K562 (cell line): ENCODE measurements at regions not wholly inside any gene's neighbourhood (a gene's known extent, or its start where the extent isn't known, plus 50 kb on each side); places are given as distances from the start of the nearest gene placed in this dataset.

Source experiments
- ATF7 ChIP-seq: fragments of 450-650 bp; IDR thresholded peaks from 2 replicates; pipeline ENCODE4 v1.7.1; 2014; ENCODE audit warnings: mild to moderate bottlenecking, moderate library complexity
- CHD2 ChIP-seq: IDR thresholded peaks from 2 replicates; pipeline ENCODE4 v1.6.1; 2011; ENCODE audit warnings: low read depth, low read length
- ETS2 ChIP-seq: IDR thresholded peaks from 2 replicates; pipeline ENCODE4 v1.6.1; 2016; ENCODE audit warnings: borderline replicate concordance, missing genetic modification characterization, mild to moderate bottlenecking, moderate library complexity, missing compliant biosample characterization; ENCODE audit not compliant: poor library complexity, severe bottlenecking
- ILF3 ChIP-seq: fragments of 450-650 bp; IDR thresholded peaks from 2 replicates; pipeline ENCODE4 v1.6.1; 2018; ENCODE audit warnings: antibody characterized with exemption, mild to moderate bottlenecking, moderate library complexity, borderline replicate concordance
- JUN ChIP-seq, 2 experiments: sonication (generic) in 1 of 2; formaldehyde crosslinking in 1 of 2; IDR thresholded peaks; 2 replicates each; pipeline versions ENCODE4 v1.6.1 to v1.8.0; 2012 to 2022; ENCODE audit warnings: borderline replicate concordance in 2 of 2, mild to moderate bottlenecking in 2 of 2, improper control_type of control experiment in 1 of 2, low read depth in 1 of 2, low read length in 1 of 2, missing genetic modification reagents in 1 of 2
- MTA2 ChIP-seq: fragments of 450-650 bp; IDR thresholded peaks from 2 replicates; pipeline ENCODE4 v1.6.1; 2016; ENCODE audit warnings: low read depth
- MTA3 ChIP-seq: fragments of 450-650 bp; formaldehyde crosslinking; IDR thresholded peaks from 2 replicates; pipeline ENCODE4 v1.6.1; 2017; ENCODE audit warnings: mild to moderate bottlenecking, borderline replicate concordance
- POLR2A ChIP-seq: fragments of 450-650 bp; conservative IDR thresholded peaks from 2 replicates; pipeline ENCODE4 v1.6.1; 2016
- POLR2G ChIP-seq: fragments of 200-400 bp; formaldehyde crosslinking; IDR thresholded peaks from 2 replicates; pipeline ENCODE4 v1.6.1; 2017; ENCODE audit warnings: low read depth, mild to moderate bottlenecking, antibody characterized with exemption, low read length, moderate library complexity
- SAFB ChIP-seq: fragments of 200-400 bp; formaldehyde crosslinking; IDR thresholded peaks from 2 replicates; pipeline ENCODE4 v1.6.1; 2017; ENCODE audit warnings: low read depth, low read length, borderline replicate concordance
- TFAM ChIP-seq: fragments of 250-450 bp; sonication (Bioruptor Pico); conservative IDR thresholded peaks from 2 replicates; pipeline ENCODE4 v1.5.0; 2021; ENCODE audit warnings: mild to moderate bottlenecking, moderate library complexity
- ZEB2 ChIP-seq: fragments of 450-650 bp; IDR thresholded peaks from 2 replicates; pipeline ENCODE4 v1.6.1; 2016
- ZNF23 ChIP-seq: fragments of 250-450 bp; sonication (Bioruptor Pico); IDR thresholded peaks from 2 replicates; pipeline ENCODE4 v1.4.0; 2020; ENCODE audit warnings: mild to moderate bottlenecking
- ZNF324 ChIP-seq: fragments of 250-450 bp; sonication (Bioruptor Pico); IDR thresholded peaks from 2 replicates; pipeline ENCODE4 v1.4.0; 2020; ENCODE audit warnings: mild to moderate bottlenecking
- ZNF384 ChIP-seq: IDR thresholded peaks from 2 replicates; pipeline ENCODE4 v1.6.1; 2012; ENCODE audit warnings: low read depth, low read length, improper control_type of control experiment
- TF ChIP-seq, protein P1 (sequence below): fragments of 450-650 bp; formaldehyde crosslinking; IDR thresholded peaks from 2 replicates; pipeline ENCODE4 v1.4.0; 2020; ENCODE audit warnings: mild to moderate bottlenecking
- TF ChIP-seq, protein P2 (sequence below): fragments of 200-800 bp; sonication (Bioruptor generic); IDR thresholded peaks from 2 replicates; pipeline ENCODE4 v1.6.1; 2017; ENCODE audit warnings: missing genetic modification characterization, missing compliant biosample characterization
- TF ChIP-seq, protein P3 (sequence below), 2 experiments: IDR thresholded peaks in 1 of 2; conservative IDR thresholded peaks in 1 of 2; 2 replicates each; pipeline ENCODE4 v1.6.1; 2016; ENCODE audit warnings: low read depth in 2 of 2, mild to moderate bottlenecking in 1 of 2, missing compliant biosample characterization in 1 of 2, missing genetic modification characterization in 1 of 2, moderate library complexity in 1 of 2
- TF ChIP-seq, protein P4 (sequence below), 2 experiments: fragments of 150-350 bp in 1 of 2; IDR thresholded peaks; 2 replicates each; pipeline ENCODE4 v1.6.1; 2012 to 2016; ENCODE audit warnings: low read depth in 2 of 2, low read length in 2 of 2, mild to moderate bottlenecking in 1 of 2, moderate library complexity in 1 of 2

DNA sequence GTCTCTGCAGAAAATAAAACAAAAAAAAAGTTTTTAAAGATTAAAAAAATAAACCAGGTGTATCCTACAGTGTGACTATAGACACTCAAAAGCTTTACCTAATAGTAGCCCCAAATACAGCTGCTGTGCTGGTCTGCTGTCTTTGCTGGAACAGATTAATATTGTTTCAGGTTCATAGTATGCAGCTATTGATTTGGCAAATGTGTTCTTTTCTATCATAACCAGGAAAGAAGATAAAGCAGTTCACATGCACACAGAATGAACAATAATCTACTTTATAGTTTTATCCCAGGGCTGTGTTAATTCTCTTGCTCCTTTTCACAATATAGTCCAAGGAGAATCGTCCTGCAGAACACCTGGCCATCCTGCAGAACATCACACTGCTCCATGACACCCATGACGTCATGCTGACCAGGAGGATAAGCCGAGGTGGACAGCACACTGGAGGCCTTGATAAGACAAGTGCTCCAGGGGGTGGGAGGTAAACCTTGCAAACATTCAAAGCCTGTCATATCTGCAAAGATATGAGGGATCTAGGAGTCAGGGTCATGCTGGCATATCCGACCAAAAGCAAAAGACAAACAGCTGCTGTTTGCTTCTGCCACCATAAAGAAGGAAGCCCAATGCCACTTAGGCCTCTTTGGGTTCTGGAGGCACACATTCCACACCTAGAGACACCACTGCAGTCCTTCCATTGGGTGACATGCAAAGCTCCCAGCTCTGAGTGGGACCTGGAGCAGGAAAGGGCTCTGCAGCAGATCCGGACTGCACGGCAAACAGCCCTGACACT is 86.1 kb upstream of the SLC2A1 start (continued):
- TF ChIP-seq, protein P1, sequence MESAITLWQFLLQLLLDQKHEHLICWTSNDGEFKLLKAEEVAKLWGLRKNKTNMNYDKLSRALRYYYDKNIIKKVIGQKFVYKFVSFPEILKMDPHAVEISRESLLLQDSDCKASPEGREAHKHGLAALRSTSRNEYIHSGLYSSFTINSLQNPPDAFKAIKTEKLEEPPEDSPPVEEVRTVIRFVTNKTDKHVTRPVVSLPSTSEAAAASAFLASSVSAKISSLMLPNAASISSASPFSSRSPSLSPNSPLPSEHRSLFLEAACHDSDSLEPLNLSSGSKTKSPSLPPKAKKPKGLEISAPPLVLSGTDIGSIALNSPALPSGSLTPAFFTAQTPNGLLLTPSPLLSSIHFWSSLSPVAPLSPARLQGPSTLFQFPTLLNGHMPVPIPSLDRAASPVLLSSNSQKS, result no peak
- TF ChIP-seq, protein P2, sequence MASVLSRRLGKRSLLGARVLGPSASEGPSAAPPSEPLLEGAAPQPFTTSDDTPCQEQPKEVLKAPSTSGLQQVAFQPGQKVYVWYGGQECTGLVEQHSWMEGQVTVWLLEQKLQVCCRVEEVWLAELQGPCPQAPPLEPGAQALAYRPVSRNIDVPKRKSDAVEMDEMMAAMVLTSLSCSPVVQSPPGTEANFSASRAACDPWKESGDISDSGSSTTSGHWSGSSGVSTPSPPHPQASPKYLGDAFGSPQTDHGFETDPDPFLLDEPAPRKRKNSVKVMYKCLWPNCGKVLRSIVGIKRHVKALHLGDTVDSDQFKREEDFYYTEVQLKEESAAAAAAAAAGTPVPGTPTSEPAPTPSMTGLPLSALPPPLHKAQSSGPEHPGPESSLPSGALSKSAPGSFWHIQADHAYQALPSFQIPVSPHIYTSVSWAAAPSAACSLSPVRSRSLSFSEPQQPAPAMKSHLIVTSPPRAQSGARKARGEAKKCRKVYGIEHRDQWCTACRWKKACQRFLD, result peak; percentile 67
- TF ChIP-seq SAFB (no peak), POLR2G (no peak), ZNF324 (no peak), ZEB2 (peak; percentile 78), ATF7 (peak; percentile 99), ILF3 (no peak), CHD2 (no peak), MTA3 (peak; percentile 61; the same call in 1 of the 2 replicates), ETS2 (tag) (no peak), ZNF384 (no peak), TFAM (CRISPR knock-in tag) (no peak), MTA2 (peak; percentile 59; the same call in 1 of the 2 replicates), JUN (IDR thresholded peaks at IDR 0.05; ENCODE audit: borderline replicate concordance, low read depth, low read length) (peak; percentile 91), JUN (CRISPR knock-in tag; IDR thresholded peaks at IDR 0.05; ENCODE audit: borderline replicate concordance) (no peak), POLR2A (no peak), ZNF23 (CRISPR knock-in tag) (no peak)
- TF ChIP-seq, protein P3, sequence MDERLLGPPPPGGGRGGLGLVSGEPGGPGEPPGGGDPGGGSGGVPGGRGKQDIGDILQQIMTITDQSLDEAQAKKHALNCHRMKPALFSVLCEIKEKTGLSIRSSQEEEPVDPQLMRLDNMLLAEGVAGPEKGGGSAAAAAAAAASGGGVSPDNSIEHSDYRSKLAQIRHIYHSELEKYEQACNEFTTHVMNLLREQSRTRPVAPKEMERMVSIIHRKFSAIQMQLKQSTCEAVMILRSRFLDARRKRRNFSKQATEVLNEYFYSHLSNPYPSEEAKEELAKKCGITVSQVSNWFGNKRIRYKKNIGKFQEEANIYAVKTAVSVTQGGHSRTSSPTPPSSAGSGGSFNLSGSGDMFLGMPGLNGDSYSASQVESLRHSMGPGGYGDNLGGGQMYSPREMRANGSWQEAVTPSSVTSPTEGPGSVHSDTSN (CRISPR knock-in tag; IDR thresholded peaks at IDR 0.05; ENCODE audit: low read depth), result no peak
- TF ChIP-seq, protein P3 (tag; conservative IDR thresholded peaks at IDR 0.05; ENCODE audit: low read depth), result no peak
- TF ChIP-seq, protein P4, sequence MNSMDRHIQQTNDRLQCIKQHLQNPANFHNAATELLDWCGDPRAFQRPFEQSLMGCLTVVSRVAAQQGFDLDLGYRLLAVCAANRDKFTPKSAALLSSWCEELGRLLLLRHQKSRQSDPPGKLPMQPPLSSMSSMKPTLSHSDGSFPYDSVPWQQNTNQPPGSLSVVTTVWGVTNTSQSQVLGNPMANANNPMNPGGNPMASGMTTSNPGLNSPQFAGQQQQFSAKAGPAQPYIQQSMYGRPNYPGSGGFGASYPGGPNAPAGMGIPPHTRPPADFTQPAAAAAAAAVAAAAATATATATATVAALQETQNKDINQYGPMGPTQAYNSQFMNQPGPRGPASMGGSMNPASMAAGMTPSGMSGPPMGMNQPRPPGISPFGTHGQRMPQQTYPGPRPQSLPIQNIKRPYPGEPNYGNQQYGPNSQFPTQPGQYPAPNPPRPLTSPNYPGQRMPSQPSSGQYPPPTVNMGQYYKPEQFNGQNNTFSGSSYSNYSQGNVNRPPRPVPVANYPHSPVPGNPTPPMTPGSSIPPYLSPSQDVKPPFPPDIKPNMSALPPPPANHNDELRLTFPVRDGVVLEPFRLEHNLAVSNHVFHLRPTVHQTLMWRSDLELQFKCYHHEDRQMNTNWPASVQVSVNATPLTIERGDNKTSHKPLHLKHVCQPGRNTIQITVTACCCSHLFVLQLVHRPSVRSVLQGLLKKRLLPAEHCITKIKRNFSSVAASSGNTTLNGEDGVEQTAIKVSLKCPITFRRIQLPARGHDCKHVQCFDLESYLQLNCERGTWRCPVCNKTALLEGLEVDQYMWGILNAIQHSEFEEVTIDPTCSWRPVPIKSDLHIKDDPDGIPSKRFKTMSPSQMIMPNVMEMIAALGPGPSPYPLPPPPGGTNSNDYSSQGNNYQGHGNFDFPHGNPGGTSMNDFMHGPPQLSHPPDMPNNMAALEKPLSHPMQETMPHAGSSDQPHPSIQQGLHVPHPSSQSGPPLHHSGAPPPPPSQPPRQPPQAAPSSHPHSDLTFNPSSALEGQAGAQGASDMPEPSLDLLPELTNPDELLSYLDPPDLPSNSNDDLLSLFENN (IDR thresholded peaks at IDR 0.05; ENCODE audit: low read depth in 2 of 2, low read length in 2 of 2), result no peak
